ENCODE measurements at regions not wholly inside any gene's neighbourhood (a gene's known extent, or its start where the extent isn't known, plus 50 kb on each side); places are given as distances from the start of the nearest gene placed in this dataset.

DNA sequence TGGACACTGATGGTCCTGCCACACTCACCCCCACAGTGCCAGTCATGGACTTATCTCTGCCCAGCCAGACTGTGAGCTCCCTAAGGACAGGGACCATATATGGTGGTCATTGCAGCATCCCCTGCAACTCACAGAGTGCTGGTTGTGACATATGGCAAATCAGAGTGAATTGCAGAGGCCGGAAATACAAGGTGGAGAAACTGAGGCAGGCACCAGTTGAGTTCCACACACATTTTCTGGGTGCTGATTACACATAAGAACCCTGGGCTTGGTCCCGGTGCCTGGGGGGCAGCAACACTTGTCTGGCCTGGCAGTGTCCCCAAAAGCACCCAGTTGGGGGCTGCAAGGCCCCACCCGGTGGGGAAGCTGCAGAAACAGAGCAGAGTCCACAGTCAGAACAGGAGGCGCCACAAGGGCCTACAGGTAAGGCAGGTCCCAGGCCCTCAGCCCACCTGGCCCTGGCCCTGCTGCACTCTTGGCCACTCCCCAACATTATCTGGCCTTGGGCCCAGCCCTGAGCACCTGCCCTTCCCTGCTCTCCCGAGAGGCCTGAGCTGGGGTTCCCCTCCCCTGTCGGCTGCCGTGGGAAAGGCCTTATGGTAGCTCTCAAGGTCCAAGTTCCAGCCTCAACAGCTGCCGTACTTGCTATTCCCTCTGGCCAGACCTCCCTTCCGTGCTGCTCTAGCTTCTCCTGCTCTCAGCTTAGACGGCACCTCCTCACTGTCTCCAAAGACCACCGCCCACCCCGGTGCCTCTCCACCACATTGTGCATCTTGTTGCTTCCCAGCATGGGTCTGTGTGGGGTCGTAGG lies 140.8 kb upstream of the PTPN1 start:
- H3K27ac ChIP-seq (ENCODE audit: low read depth, low read length, severe bottlenecking), result no peak overlapping the region
- peaks cover 6% of the 10 kb centered on the region for H3K4me1 ChIP-seq (ENCODE audit: control insufficient read depth, insufficient read depth, low read length, poor library complexity, severe bottlenecking)
- H3K4me3 ChIP-seq (ENCODE audit: extremely low read depth, insufficient read depth, low read length, poor library complexity, severe bottlenecking), result no peak overlapping the region
- no peaks in the 10 kb centered on the region for H3K9me3 ChIP-seq (ENCODE audit: control insufficient read depth, low read length)
- WGBS, 2 experiments (ENCODE audit: insufficient coverage in 2 of 2), result 78 to 93% methylated on average over 6 to 12 of the region's 13 CpGs
- no peaks in the 10 kb centered on the region for H3K36me3 ChIP-seq (ENCODE audit: control insufficient read depth, insufficient read depth, low read length)

DNA sequence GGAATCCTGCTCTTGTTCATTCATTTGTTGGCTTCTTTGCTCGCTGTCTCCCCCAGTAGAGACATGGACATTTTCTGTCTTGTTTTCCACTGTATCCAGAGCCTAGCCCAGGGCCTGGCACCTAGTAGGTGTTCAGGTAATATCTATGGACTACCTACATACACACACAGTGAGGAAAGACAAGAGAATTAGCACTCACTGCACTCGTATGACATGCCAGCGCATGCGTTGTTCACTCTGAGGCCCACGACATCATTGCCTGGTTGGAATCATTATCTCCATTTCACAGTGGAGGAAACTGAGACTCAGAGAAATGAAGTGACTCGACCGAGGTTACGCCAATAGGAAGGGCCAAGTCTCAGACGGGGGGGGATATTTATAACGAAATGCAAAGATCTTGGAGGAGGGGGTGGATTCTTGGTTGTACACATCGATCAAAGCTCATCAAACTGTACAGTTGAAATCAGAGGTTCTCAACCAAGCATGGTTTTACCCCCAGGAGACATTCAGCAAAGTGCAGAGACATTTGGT lies 140.1 kb upstream of the PTPN1 start:
- 92 to 96% methylated on average over 3 to 9 of the region's 11 CpGs for WGBS, 2 experiments (ENCODE audit: insufficient coverage in 2 of 2)

DNA sequence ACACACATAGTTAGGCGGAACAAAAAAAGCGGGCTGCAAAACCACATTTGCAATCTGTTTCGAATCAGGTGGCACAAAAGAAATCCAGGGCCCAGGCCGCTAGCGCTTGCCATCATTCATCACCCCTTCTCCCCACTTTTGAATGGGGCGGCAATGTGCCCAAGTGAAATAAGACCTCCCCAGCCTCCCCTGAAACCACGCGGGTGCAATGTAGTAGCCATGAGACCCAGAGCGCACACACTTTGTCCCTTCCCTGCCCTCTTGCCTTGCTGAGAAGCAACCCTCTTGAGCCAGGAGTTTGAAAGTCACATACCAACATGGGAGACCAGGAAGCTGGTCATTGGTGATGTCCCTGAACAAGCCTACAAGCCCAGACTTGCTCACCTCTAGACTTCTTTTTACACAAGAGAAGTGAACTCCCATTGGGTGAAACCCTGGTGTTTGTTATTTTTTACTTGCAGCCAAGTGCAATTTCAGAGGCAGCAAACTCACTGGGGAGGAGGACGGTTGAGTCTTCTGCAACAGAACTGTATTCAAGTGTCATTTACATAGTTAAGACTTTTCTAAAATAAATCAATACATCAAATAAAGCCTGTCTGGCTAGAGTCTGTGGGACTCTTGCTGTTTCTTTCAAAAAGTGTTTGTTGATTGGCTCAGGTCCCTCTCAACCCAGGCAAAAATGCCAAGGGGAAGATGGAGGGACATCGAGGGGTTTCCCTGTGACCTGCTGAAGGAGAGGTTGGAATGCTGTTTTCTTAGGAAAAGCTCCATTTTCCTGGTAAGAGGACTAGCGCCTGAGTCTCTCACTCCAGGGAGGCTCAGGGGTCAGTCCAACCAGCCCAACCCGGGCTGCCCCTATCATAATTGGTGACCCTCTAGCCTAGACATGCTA lies 138.1 kb upstream of the PTPN1 start:
- H3K4me3 ChIP-seq (ENCODE audit: extremely low read depth, insufficient read depth, low read length, poor library complexity, severe bottlenecking), result no peak overlapping the region
- no peaks in the 10 kb centered on the region for H3K9me3 ChIP-seq (ENCODE audit: control insufficient read depth, low read length)
- WGBS, 2 experiments (ENCODE audit: insufficient coverage in 2 of 2), result 83% methylated on average over 6 to 12 of the region's 13 CpGs
- H3K4me1 ChIP-seq (ENCODE audit: control insufficient read depth, insufficient read depth, low read length, poor library complexity, severe bottlenecking), result peaks cover 6% of the 10 kb centered on the region
- H3K36me3 ChIP-seq (ENCODE audit: control insufficient read depth, insufficient read depth, low read length), result no peaks in the 10 kb centered on the region
- H3K27ac ChIP-seq (ENCODE audit: low read depth, low read length, severe bottlenecking), result no peak overlapping the region

More for the DNA sequence above, 140.1 kb upstream of the PTPN1 start:
- H3K9me3 ChIP-seq (ENCODE audit: control insufficient read depth, low read length), result no peaks in the 10 kb centered on the region
- H3K27ac ChIP-seq (ENCODE audit: low read depth, low read length, severe bottlenecking), result no peak overlapping the region
- H3K4me3 ChIP-seq (ENCODE audit: extremely low read depth, insufficient read depth, low read length, poor library complexity, severe bottlenecking), result no peak overlapping the region
- peaks cover 6% of the 10 kb centered on the region for H3K4me1 ChIP-seq (ENCODE audit: control insufficient read depth, insufficient read depth, low read length, poor library complexity, severe bottlenecking)
- H3K36me3 ChIP-seq (ENCODE audit: control insufficient read depth, insufficient read depth, low read length), result no peaks in the 10 kb centered on the region

DNA sequence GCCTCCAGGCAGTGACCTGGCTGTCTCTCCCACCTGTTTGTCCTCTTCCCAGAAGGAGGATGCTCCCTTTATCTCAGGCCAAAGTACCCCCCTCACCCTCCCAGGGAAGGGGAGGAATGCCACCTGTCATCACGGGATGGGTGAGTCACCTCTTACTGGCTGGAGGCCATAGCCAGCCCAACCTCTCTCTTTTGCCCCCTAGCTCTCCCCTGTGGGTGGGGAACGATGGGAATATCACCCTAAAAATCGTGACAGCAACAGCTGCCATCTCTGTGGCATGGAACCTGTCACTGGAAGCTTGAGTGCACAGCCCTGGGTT lies 137.5 kb upstream of the PTPN1 start:
- H3K4me1 ChIP-seq (ENCODE audit: control insufficient read depth, insufficient read depth, low read length, poor library complexity, severe bottlenecking), result peaks cover 6% of the 10 kb centered on the region
- 60 to 100% methylated on average over 1 to 2 of the region's 3 CpGs for WGBS, 2 experiments (ENCODE audit: insufficient coverage in 2 of 2)
- no peak overlapping the region for H3K4me3 ChIP-seq (ENCODE audit: extremely low read depth, insufficient read depth, low read length, poor library complexity, severe bottlenecking)
- no peaks in the 10 kb centered on the region for H3K9me3 ChIP-seq (ENCODE audit: control insufficient read depth, low read length)
- no peaks in the 10 kb centered on the region for H3K36me3 ChIP-seq (ENCODE audit: control insufficient read depth, insufficient read depth, low read length)
- no peak overlapping the region for H3K27ac ChIP-seq (ENCODE audit: low read depth, low read length, severe bottlenecking)

DNA sequence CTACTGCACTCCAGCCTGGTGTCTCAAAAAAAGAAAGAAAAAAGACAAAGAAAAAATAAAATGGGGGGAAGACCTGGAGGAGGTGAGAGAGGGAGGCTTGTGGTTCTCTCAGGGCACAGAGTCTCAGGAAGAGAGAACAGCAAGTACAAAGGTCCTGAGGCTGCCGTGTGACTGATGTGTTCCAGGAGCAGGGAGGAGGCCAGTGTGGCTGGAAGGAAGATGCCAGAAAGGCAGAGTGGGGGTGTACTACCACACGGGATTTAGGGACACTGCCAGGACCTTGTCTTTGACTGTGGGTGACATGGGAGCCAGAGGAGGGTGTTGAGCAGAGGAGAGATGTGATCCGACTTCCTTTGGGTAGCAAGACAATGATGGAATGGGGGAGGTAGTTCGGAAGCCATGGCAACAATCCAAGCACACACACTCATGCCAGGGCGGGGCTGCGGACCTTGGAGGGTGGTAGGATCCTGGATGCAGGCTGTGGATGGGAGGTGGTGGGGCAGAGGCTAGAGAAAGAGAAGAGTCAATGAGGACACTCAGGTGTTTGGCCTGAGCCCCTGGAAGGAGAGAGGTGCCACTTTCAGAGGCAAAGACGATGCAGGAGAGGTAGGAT lies 136.4 kb upstream of the PTPN1 start:
- WGBS, 2 experiments (ENCODE audit: insufficient coverage in 2 of 2), result 79 to 91% methylated on average over 4 to 5 of the region's 7 CpGs
- no peak overlapping the region for H3K27ac ChIP-seq (ENCODE audit: low read depth, low read length, severe bottlenecking)
- H3K4me1 ChIP-seq (ENCODE audit: control insufficient read depth, insufficient read depth, low read length, poor library complexity, severe bottlenecking), result peaks cover 6% of the 10 kb centered on the region
- no peaks in the 10 kb centered on the region for H3K36me3 ChIP-seq (ENCODE audit: control insufficient read depth, insufficient read depth, low read length)
- no peaks in the 10 kb centered on the region for H3K9me3 ChIP-seq (ENCODE audit: control insufficient read depth, low read length)
- H3K4me3 ChIP-seq (ENCODE audit: extremely low read depth, insufficient read depth, low read length, poor library complexity, severe bottlenecking), result no peak overlapping the region

DNA sequence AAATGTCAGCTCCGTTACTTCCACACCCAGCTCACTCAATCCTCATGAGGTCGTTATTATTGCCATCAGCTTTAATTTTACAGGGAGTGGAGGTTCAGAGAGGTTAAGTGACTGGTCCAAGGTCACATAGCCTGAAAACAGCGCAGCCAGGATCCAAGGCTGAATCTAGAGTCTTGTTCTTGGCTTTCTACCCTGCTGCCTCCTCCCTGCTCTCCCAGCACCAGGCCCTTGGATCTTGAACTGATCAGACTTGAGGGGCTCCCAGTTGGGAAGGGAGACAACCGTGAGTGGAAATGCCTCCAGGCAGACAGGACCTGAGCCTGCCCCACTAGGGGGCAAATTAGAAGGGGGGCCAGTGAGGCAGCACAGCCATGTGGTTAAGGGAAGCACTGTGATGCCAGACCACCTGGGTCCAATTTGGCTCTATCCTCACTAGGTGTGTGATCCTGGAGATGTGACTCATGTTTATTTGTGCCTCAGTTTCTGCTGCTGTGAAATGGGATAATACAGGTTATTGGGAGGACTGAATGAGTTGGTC lies 135.6 kb upstream of the PTPN1 start:
- Histone ChIP-seq H3K9me3 (ENCODE audit: control insufficient read depth, low read length) (no peaks in the 10 kb centered on the region), H3K36me3 (ENCODE audit: control insufficient read depth, insufficient read depth, low read length) (no peaks in the 10 kb centered on the region), H3K4me1 (ENCODE audit: control insufficient read depth, insufficient read depth, low read length, poor library complexity, severe bottlenecking) (peaks cover 6% of the 10 kb centered on the region), H3K4me3 (ENCODE audit: extremely low read depth, insufficient read depth, low read length, poor library complexity, severe bottlenecking) (no peak overlapping the region), H3K27ac (ENCODE audit: low read depth, low read length, severe bottlenecking) (no peak overlapping the region)
- 89 to 91% methylated on average over 1 to 4 of the region's 4 CpGs for WGBS, 2 experiments (ENCODE audit: insufficient coverage in 2 of 2)

DNA sequence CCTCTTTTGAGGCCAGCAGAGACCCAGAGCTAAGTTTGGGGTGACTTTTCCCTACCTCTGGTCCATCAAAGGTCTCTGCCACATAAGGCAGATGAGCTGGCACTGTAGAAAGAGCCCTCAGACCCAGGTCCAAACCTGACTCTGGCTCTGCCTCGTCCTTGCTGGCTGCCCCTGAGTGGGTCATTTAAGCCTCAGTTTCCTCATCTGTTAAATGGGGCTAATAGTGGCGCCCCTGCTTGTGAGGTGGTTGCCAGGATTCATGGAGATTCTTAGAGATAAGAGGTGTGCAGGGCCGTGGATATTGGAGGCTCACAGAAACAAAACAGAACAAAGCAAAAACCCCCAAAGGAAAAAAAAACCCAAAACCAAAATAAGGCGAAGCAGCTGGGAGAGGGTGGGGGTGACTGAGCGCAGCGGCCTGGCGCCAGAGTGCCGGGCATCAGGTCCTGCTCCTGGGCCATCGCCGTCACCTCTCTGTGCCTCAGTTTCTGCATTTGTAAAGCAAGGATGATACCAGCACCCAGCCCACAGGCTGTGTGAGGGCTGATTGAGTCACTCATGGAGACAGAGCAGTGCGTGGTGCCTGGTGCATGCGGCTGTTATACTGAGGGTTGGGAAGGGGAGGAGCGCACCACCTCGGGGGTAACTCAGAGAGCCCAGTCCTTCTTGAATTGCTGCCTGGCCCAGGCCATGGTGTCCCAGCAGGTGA lies 133.8 kb upstream of the PTPN1 start:
- H3K4me3 ChIP-seq (ENCODE audit: extremely low read depth, insufficient read depth, low read length, poor library complexity, severe bottlenecking), result no peak overlapping the region
- WGBS, 2 experiments (ENCODE audit: insufficient coverage in 2 of 2), result 82 to 88% methylated on average over 11 of the region's 14 CpGs
- H3K36me3 ChIP-seq (ENCODE audit: control insufficient read depth, insufficient read depth, low read length), result no peaks in the 10 kb centered on the region
- peaks cover 6% of the 10 kb centered on the region for H3K4me1 ChIP-seq (ENCODE audit: control insufficient read depth, insufficient read depth, low read length, poor library complexity, severe bottlenecking)
- no peak overlapping the region for H3K27ac ChIP-seq (ENCODE audit: low read depth, low read length, severe bottlenecking)
- H3K9me3 ChIP-seq (ENCODE audit: control insufficient read depth, low read length), result no peaks in the 10 kb centered on the region

DNA sequence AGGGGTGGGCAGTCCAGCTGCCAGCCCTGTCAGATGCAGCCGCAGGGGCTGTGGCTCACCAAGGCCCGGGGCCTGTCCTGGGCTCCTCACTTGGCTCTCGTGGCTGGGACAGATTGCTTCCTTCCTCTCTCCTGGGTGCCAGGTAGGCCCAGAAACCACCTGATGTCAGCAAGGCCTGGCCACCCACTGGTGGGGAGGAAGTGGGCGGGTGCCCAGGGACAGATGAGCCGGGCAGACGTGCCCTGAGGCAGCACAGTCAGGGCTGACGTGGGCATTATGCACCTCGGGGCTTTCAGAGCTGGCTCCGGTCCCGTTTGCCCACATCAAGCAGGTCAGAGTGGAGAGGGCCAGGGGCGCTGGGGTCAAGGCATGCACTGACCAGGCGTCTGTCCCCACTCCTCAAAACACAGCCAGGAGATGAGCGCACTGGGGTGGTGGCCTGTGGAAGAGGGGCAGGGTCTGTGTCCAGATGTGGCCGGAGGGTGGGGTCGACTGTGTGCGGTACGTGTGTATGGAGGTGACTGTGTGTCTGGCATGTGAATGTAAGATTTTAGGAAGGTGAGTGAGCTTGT lies 133.2 kb upstream of the PTPN1 start:
- 93% methylated on average over 11 to 15 of the region's 17 CpGs for WGBS, 2 experiments (ENCODE audit: insufficient coverage in 2 of 2)
- H3K27ac ChIP-seq (ENCODE audit: low read depth, low read length, severe bottlenecking), result no peak overlapping the region
- no peak overlapping the region for H3K4me3 ChIP-seq (ENCODE audit: extremely low read depth, insufficient read depth, low read length, poor library complexity, severe bottlenecking)
- no peaks in the 10 kb centered on the region for H3K36me3 ChIP-seq (ENCODE audit: control insufficient read depth, insufficient read depth, low read length)
- no peaks in the 10 kb centered on the region for H3K9me3 ChIP-seq (ENCODE audit: control insufficient read depth, low read length)
- peaks cover 6% of the 10 kb centered on the region for H3K4me1 ChIP-seq (ENCODE audit: control insufficient read depth, insufficient read depth, low read length, poor library complexity, severe bottlenecking)

DNA sequence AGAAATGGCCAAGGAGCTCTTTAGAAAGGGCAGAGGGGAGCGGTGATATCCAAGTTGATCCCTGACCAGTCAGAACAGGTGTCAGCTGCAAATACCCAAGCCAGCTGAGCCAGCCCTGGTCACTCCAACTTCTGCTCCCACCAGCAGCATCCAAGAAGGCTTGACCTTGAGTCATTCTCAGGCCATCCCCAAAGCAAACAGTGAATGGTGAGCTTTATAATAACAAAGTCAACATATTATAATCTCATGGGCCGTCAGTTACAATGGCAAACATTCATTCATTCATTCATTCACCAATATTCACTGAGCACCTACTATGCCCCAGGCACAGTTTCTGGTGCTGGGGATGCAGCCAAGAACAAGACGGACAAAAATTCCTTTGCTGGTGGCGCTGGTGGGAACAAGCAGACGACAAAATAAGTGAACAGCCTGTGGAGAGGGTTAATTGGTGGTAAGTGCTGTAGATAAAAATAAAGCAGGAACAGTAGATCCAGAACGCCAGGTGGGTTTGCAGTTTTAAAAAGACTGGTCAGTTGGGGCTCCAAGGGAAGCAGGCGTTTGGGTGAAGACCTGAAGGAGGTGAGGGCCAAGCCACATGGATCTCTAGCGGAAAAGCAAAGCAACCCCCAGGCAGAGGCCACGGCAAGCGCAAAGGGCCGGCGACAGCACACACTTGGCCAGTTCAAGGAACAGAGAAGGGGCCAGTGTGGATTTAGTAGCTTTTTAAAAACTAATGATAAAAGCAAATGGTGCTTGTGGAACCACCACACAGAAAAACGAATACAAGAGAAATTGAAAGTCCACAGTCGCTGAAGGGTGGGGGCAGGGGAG lies 131.8 kb upstream of the PTPN1 start:
- no peaks in the 10 kb centered on the region for H3K36me3 ChIP-seq (ENCODE audit: control insufficient read depth, insufficient read depth, low read length)
- no peaks in the 10 kb centered on the region for H3K9me3 ChIP-seq (ENCODE audit: control insufficient read depth, low read length)
- H3K27ac ChIP-seq (ENCODE audit: low read depth, low read length, severe bottlenecking), result no peak overlapping the region
- no peaks in the 10 kb centered on the region for H3K4me1 ChIP-seq (ENCODE audit: control insufficient read depth, insufficient read depth, low read length, poor library complexity, severe bottlenecking)
- WGBS, 2 experiments (ENCODE audit: insufficient coverage in 2 of 2), result 94% methylated on average over 13 to 14 of the region's 14 CpGs
- no peak overlapping the region for H3K4me3 ChIP-seq (ENCODE audit: extremely low read depth, insufficient read depth, low read length, poor library complexity, severe bottlenecking)
